Stomach (tissue), 4 donors: ENCODE measurements at regions not wholly inside any gene's neighbourhood (a gene's known extent, or its start where the extent isn't known, plus 50 kb on each side); places are given as distances from the start of the nearest gene placed in this dataset.

Experiments used
- EP300 ChIP-seq: sonication (generic); formaldehyde crosslinking; IDR thresholded peaks from one replicate; pipeline ENCODE4 v1.6.1; 2017; ENCODE audit warnings: antibody characterized with exemption
- POLR2A ChIP-seq, 4 donors: fragments of 450-650 bp; IDR thresholded peaks; one replicate each; pipeline ENCODE4 v1.6.1; 2016; ENCODE audit warnings: antibody characterized with exemption in 4 of 4, control low read depth in 2 of 4, mild to moderate bottlenecking in 1 of 4, moderate library complexity in 1 of 4
- POLR2AphosphoS5 ChIP-seq, 3 donors: sonication (generic); formaldehyde crosslinking; IDR thresholded peaks; one replicate each; pipeline ENCODE4 v1.6.1; 2016; ENCODE audit warnings: antibody characterized with exemption in 3 of 3
- TF ChIP-seq, protein P1 (sequence below), 7 experiments: fragments of 450-650 bp in 4 of 7; fragments of 200-600 bp in 3 of 7; sonication (generic) in 3 of 7; IDR thresholded peaks; one replicate each; pipeline ENCODE4 v1.5.1; 2016 to 2019; ENCODE audit warnings: antibody characterized with exemption in 7 of 7, control low read depth in 2 of 7, mild to moderate bottlenecking in 1 of 7

DNA sequence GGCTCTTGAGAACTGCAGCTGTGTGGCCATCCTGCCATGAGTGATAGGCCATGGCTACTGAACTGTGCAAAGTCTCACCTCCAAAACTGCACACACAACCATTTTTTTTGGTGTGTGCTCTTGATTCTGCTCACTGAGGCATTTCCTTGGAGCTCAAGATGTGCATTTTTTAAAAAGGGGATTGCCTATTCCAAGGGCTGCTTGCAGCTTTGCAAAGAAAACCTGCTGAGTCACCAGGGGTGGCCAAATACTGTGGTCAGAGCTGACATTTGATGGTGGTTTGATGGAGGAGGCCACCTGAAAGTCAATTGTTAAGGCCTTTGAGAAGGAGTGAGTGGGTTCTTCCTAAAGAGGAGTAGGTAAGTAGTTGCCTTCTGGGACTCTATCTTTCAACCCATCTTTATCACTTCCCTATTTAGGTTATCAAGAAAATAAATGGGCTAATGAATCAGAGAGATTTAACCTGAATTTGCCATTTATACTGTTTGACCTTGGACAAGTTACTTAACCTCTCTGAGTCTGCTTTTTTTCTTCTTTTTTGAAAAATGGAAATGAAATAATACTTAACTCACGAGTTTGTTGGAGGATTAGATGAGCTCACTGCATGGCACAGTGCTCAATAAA lies 87.9 kb downstream of the CHST2 start:
- TF ChIP-seq, protein P1, sequence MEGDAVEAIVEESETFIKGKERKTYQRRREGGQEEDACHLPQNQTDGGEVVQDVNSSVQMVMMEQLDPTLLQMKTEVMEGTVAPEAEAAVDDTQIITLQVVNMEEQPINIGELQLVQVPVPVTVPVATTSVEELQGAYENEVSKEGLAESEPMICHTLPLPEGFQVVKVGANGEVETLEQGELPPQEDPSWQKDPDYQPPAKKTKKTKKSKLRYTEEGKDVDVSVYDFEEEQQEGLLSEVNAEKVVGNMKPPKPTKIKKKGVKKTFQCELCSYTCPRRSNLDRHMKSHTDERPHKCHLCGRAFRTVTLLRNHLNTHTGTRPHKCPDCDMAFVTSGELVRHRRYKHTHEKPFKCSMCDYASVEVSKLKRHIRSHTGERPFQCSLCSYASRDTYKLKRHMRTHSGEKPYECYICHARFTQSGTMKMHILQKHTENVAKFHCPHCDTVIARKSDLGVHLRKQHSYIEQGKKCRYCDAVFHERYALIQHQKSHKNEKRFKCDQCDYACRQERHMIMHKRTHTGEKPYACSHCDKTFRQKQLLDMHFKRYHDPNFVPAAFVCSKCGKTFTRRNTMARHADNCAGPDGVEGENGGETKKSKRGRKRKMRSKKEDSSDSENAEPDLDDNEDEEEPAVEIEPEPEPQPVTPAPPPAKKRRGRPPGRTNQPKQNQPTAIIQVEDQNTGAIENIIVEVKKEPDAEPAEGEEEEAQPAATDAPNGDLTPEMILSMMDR (IDR thresholded peaks at IDR 0.05): no peak
- TF ChIP-seq POLR2A (IDR thresholded peaks at IDR 0.05) (no peak), POLR2AphosphoS5 (IDR thresholded peaks at IDR 0.05) (no peak), EP300 (no peak)
